ENCODE measurements at regions not wholly inside any gene's neighbourhood (a gene's known extent, or its start where the extent isn't known, plus 50 kb on each side); places are given as distances from the start of the nearest gene placed in this dataset.

- H3K27ac Mint-ChIP-seq, result no peak overlapping the region
- ChIA-PET POLR2A (interaction anchor here (0.6 kb wide), 1 partner anchor 138 kb away, joined by 3 read pairs; no protein-coding TSS in a partner anchor), CTCF (interaction anchor here (1.1 kb wide), 2 partner anchors 47 to 68 kb away, joined by 3 read pairs; no protein-coding TSS in a partner anchor)
- H3K36me3 Mint-ChIP-seq, result no peaks in the 10 kb centered on the region
- no peaks in the 10 kb centered on the region for H3K27me3 Mint-ChIP-seq (ENCODE audit: low read depth)
- no peak for TF ChIP-seq TP53 (CRISPR knock-in tag; IDR thresholded peaks at IDR 0.05)
- TF ChIP-seq FOXJ3 (CRISPR knock-in tag; IDR thresholded peaks at IDR 0.05; ENCODE audit: borderline replicate concordance), result no peak
- no peak for TF ChIP-seq CDX4 (CRISPR knock-in tag; IDR thresholded peaks at IDR 0.05; ENCODE audit: borderline replicate concordance)
- H3K9me3 Mint-ChIP-seq, result no peaks in the 10 kb centered on the region
- ATAC-seq, result no peak
- H3K4me3 Mint-ChIP-seq, result no peak overlapping the region
- H3K4me1 Mint-ChIP-seq, result no peaks in the 10 kb centered on the region
- DNase-seq (ENCODE audit: low spot score), result no peak
These were observed 54.3 kb upstream of the NLRP1 start for GRCh38 chr17:5638596-5638995.

GRCh38 chr17:5640726-5641125, 56.4 kb upstream of the NLRP1 start:
- Mint-ChIP-seq H3K4me3 (no peak overlapping the region), H3K27me3 (ENCODE audit: low read depth) (no peaks in the 10 kb centered on the region), H3K9me3 (no peaks in the 10 kb centered on the region), H3K27ac (no peak overlapping the region), H3K4me1 (no peaks in the 10 kb centered on the region), H3K36me3 (no peaks in the 10 kb centered on the region)
- ATAC-seq, result no peak
- no peak for DNase-seq (ENCODE audit: low spot score)
- POLR2A ChIA-PET, result interaction anchor here (0.6 kb wide), 1 partner anchor 940 kb away, joined by 4 read pairs; no protein-coding TSS in a partner anchor
- CTCF ChIA-PET, result interaction anchor here (0.6 to 1.8 kb wide), 2 partner anchors 66 to 245 kb away, joined by 3 to 5 read pairs; no protein-coding TSS in a partner anchor
- TF ChIP-seq ZNF219 (CRISPR knock-in tag; IDR thresholded peaks at IDR 0.05; ENCODE audit: borderline replicate concordance) (no peak), HMGXB4 (CRISPR knock-in tag; IDR thresholded peaks at IDR 0.05) (no peak), FOXK1 (CRISPR knock-in tag; IDR thresholded peaks at IDR 0.05) (no peak), CREM (CRISPR knock-in tag; IDR thresholded peaks at IDR 0.05) (no peak), ZNF512 (CRISPR knock-in tag; IDR thresholded peaks at IDR 0.05; ENCODE audit: borderline replicate concordance) (no peak), ZNF232 (CRISPR knock-in tag; IDR thresholded peaks at IDR 0.05) (no peak), ATF3 (CRISPR knock-in tag; conservative IDR thresholded peaks at IDR 0.05) (no peak), ARID4B (CRISPR knock-in tag; IDR thresholded peaks at IDR 0.05; ENCODE audit: borderline replicate concordance) (no peak), RORB (CRISPR knock-in tag; IDR thresholded peaks at IDR 0.05) (no peak), ZNF281 (CRISPR knock-in tag; IDR thresholded peaks at IDR 0.05) (no peak), ZNF423 (CRISPR knock-in tag; IDR thresholded peaks at IDR 0.05) (no peak), NR1H2 (CRISPR knock-in tag; IDR thresholded peaks at IDR 0.05) (no peak), NFYB (CRISPR knock-in tag; conservative IDR thresholded peaks at IDR 0.05; ENCODE audit: low read depth) (no peak), NFATC4 (CRISPR knock-in tag; IDR thresholded peaks at IDR 0.05) (no peak), ZBTB43 (CRISPR knock-in tag; IDR thresholded peaks at IDR 0.05) (no peak), FOXP1 (CRISPR knock-in tag; IDR thresholded peaks at IDR 0.05; ENCODE audit: borderline replicate concordance) (no peak), ELF4 (CRISPR knock-in tag; IDR thresholded peaks at IDR 0.05; ENCODE audit: low read depth) (no peak)
